Iris pigment epithelial cell (primary cell): ENCODE measurements at regions not wholly inside any gene's neighbourhood (a gene's known extent, or its start where the extent isn't known, plus 50 kb on each side); places are given as distances from the start of the nearest gene placed in this dataset.

Experiments used
- DNase-seq: peaks from one replicate; pipeline ENCODE4 v3.0.0-alpha.2; 2011; ENCODE audit warnings: low read depth

DNA sequence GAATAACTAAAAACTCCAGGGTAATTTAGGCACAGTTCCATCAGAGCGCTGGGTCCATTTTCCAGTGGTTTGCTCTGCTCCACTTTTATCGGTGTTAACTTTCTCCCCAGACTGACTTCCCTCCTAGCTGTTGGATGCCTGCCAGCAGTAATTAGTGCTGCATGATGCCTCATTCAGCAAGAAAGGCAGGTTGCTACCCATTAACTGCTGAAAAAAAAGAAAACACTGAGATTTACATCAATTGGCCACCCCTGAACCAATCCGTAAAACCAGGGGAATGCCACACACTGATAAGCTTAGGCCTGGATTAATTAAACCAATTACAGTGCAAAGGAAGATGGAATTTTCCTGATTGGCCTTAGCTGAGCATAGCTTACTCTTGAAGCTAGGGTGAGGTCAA is 182.4 kb upstream of the CXXC4 start:
- no peak for DNase-seq

GRCh38 chr4:104682311-104682710 is 187.6 kb upstream of the CXXC4 start:
- DNase-seq, result no peak

DNA sequence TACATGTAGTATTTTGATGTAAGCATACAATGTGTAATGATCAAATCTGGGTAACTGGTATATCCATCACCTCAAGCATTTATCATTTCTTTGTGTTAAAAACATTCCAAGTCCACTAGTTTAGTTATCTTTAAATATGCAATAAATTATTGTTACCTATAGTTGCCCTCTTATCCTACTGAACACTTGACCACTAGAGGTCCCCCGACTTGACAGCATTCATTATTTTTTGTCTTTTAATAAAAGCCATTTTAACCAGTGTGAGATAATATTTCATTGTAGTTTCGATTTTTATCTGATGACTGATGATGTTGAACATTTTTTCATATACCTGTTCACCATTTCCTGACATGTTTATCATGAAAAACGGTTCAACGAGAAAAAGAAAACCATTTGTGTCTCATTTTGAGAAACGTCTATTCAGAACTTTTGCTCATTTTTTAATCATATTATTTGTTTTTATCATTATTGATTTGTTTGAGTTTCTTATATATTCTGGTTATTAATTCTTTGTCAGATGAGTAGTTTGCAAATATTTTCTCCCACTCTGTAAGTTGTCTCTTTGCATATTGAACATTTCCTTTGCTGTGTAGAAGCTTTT is 199.0 kb upstream of the CXXC4 start:
- DNase-seq, result peak; percentile 40

GRCh38 chr4:104716584-104716983 is 221.9 kb upstream of the CXXC4 start:
- DNase-seq, result no peak

DNA sequence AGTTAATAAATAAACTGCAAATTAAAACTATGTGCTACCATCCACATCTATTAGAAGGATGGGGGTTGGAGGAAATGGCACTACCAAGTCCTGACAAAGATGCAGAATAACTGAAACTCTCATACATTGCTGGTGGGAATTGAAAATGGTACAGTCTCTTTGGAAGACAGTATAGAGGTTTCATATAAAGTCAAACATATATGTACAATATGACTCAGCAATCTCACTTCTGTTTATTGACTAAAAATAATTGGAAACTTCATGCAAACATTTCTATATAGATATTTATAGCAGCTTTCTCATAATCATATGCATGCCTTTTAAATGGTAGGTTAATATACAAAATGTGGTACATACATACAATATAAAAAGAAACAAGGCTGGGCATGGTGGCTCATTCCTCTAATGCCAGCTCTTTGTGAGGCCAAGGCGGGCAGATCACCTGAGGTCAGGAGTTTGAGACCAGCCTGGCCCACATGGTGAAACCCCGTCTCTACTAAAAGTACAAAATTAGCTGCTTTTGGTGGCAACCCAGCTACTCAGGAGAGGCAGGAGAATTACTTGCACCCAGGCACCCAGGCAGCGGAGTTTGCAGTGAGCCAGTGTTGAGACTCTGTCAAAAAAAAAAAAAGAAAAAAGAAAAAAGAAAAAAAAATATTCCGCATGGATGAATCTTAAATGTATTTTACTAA is 225.0 kb upstream of the CXXC4 start:
- no peak for DNase-seq

GRCh38 chr4:104722467-104722866 is 227.8 kb upstream of the CXXC4 start:
- no peak for DNase-seq

DNA sequence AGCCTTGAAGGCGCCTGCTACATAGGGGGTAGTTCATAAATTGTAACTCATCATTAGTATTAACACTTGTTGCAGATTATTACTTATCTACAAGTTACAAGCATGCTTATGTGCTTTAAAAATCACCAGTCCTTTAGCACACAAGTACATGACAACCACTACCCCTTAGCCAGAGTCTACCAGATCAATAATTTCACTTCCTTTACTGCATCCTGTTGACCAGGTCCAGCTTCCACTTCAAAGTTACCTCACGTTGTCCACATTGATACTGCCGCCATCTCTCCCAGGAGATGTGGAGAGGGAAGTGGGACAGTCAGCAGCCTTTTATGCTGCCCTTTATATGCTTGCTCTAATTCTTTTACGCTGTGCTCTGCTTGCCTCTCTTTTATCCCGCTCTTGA is 231.3 kb upstream of the CXXC4 start:
- no peak for DNase-seq

DNA sequence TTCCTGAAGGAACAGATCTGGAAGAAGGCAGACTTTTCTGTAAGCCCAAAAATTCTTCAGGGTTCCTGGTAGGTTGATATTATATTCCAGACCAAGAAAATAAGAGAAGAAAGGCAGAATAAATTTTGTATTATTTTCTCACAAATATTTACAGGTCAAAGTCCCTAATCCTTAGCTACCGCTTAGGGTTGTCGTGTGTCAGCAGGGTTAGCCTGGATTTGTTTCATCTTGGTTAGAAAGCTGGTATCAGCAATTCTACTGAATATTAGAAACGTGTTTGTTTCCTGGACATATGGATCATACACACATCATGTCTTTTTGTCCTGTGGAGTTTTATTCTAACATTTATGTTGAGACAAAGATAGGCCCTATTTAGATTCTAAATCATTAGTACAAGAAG is 232.9 kb upstream of the CXXC4 start:
- DNase-seq, result no peak

- DNase-seq, result peak; percentile 92
Observed at GRCh38 chr4:104728380-104729122, 233.9 kb upstream of the CXXC4 start.

DNA sequence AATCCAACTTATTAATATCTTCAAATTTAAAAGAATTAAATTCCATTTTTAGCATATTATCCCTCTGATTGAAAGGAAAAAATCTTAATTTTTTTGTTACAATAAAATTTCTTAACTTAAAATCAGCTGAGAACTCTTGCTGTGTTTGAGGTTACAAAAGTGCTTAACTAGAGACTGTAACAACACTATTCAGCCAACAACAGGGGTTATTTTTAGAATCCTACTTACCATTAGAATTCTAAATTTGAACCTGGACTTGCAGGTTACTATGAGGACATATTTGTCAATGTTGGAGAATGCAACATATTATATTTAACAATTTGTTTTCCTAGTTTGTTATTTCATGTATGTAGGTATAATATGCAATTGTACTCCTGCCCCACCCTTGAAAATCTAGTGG is 238.1 kb upstream of the CXXC4 start:
- DNase-seq, result no peak

DNA sequence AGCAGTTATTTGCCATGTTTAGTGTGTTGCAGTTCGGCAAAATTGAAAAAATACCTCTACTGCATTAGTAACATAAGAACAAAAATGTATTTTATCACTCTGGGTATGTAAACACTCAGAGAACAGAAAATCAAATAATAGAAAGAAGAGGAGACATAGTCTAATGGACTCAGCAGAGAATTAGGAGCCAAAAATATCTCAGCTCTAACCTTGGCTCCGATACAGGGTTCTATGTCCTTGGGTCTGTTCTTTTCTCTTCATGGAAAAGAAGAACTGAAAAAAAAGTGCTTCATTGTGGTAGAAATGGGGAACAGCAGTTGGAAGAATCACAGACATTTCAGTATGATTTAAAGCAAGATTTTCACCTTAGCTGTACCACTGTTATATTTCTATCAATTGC is 240.5 kb upstream of the CXXC4 start:
- no peak for DNase-seq

- no peak for DNase-seq
Observed at GRCh38 chr4:104740161-104740560, 245.5 kb upstream of the CXXC4 start.

DNA sequence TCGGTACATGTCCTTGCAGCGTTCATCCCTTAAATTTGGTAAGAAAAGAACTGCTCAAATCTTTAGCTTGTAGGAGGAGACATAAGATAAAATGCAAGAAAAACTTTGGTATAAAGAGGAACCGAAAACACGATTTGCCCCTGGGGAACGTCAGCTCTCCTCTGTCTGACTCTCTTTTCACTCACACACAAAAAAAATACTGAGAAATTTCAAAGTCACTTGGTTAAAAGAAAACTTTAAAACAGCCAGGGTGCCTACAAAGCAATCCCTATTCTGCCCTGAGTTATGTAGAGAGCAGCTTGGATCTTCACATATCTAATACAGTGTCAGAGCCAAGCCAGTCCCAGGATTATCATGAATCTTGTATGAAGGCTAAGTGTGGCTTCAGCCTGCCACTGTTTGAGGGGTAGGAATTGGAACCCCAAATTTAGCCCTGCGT is 248.5 kb upstream of the CXXC4 start:
- no peak for DNase-seq

DNA sequence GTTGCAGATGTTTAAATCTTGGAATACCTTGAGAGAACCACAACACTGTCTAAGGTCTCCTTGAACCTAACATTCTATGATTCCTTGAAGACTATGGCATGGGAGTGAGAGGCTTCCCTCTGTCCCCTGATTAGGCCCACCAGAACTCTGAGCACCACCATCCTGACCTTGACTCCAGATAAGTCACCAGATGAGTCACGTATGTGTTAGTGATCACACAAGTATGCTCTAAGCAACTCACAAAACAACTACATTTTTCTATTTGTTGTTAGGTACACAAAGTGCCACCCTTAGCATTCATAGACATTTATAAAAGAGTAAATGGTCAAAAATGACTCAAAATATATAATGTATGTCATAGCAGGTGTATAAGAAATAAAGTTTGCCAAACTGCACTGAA is 252.9 kb upstream of the CXXC4 start:
- DNase-seq, result peak; percentile 31

DNA sequence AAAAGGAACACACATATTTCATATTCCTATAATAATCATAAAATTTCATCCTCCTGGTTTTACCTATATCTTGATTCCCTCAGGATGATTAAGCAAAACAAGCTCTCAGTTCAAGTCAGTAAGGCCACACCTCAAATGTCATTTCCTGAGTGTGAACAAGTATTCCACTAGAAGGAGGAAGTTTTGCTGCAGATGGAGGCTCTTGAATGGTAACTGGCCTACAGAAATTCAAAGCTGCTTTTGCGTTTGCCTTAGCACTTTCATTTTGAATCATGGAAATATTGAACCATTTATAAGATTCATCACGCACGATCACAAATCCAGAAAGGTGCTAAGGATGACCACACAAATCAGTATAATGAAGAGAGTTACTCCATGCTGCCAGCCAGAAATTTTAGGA is 254.4 kb upstream of the CXXC4 start:
- DNase-seq, result no peak

GRCh38 chr4:104750008-104750407 is 255.3 kb upstream of the CXXC4 start:
- no peak for DNase-seq

DNA sequence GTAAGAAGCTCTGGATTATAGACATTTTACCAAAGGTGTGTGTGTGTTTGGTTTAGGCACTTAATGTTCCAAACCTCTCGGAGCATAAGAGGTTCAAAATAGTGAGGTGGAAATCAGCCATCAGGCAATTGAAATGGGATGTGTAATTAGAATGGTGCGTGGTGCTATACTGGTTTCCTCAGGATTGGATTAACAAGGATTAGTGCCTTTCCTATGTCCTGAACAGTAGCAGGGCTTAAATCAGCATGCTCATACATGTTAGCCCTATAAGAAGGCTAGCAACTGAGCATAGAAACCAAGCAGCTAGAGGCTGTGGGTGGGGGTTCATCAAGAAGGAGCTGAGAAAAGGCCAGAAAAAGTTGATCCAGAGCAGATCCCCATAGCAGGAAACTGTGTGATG is 256.8 kb upstream of the CXXC4 start:
- DNase-seq, result no peak

GRCh38 chr4:104752337-104752736 is 257.6 kb upstream of the CXXC4 start:
- DNase-seq, result peak; percentile 36

DNA sequence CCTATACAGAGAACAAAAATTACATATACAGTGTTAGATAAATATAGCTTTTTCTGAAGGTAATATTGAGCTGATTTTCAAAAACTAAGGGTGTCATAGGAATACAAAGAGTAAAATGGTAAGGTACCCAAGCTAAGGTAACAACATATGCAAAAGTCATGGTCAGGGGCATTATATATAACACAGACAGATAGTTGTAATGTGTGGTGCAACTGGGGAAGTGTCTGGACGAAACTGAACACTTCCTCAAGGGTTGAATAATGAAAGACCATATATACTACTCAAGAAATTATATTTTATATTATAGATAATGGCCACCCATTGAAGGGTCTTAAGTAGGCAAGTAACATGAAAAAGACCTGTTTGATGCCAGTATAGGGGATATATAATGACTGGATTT is 262.1 kb upstream of the CXXC4 start:
- DNase-seq, result no peak

DNA sequence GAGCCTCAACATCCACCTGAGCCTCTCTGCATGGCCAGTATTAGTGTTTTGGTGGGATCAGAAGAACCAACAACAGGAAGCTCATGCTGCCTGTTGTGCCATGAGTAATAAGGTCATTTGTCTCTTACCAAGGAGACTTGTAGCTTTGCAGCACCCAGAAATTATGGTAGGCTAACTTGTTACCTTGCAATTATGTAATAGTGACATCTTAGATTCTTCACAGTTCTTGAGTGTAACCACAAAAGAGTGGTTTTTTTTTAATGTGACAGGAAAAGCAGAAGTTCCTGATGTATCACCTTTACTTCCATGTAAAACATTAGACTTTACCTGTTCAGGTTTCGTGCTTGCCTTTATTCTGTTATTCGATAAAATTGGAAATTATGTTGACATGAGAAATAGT is 263.9 kb upstream of the CXXC4 start:
- no peak for DNase-seq

DNA sequence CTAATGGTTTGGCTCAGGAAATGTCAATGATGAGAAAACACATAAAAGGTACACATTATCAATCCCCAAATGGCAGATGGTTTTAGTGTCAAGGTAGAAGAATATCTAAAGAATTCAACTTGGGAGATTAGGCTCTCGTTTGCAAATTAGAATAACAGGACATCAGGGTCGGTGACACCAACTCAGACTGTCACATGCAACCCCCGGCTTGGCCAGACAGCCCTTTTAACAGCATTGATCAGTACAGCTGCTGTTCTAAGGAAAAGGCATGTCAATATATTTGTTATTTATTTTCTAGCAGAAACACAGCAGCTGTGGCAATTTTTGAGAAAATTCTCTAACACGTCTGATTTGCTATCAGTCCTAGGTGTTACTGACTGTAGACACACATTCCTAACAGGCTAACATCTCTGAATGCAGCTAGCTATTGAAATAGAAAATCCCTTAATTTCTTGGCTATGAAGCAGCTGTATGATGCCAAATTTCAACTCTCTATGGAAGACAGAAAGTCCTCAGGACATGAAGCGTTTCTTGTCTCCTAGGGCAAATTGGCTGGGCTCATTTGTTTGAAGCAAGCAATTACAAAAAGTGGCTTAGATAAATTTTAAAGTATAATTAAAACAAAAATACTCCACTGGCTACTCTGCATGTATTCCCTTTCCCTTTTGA is 269.0 kb upstream of the CXXC4 start:
- no peak for DNase-seq

DNA sequence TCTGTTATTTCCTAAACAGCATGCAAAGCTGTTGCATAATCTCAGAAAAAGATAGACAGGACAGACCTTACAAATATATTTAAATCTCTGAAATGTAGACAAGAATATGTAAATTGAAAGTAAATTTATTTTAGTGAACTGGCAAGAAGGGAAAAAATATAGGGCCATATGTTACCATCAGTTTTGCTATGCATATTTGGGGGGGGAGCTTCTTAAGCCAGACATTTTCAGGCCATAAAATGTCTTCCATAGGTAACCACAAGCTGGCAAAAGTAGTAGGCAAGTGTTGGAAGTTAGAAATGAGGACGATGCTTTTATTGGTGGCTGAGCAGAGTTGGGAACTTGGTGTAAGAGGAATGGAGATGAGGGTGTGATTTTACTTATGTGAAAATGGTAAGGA is 272.0 kb upstream of the CXXC4 start:
- DNase-seq, result no peak

GRCh38 chr4:104772849-104773248 is 278.2 kb upstream of the CXXC4 start:
- DNase-seq, result no peak
